Stimulated activated CD8-positive, alpha-beta memory T cell treated with anti-CD3 and anti-CD28 coated beads, Interleukin-4, amount 100 ng/mL, for 1 hour (primary cell): ENCODE measurements at regions not wholly inside any gene's neighbourhood (a gene's known extent, or its start where the extent isn't known, plus 50 kb on each side); places are given as distances from the start of the nearest gene placed in this dataset.

Experiments
- DNase-seq, 2 donors: peaks; one replicate each; pipeline ENCODE4 v3.0.0-alpha.2; 2020; ENCODE audit warnings: low read depth in 2 of 2, low spot score in 1 of 2

DNA sequence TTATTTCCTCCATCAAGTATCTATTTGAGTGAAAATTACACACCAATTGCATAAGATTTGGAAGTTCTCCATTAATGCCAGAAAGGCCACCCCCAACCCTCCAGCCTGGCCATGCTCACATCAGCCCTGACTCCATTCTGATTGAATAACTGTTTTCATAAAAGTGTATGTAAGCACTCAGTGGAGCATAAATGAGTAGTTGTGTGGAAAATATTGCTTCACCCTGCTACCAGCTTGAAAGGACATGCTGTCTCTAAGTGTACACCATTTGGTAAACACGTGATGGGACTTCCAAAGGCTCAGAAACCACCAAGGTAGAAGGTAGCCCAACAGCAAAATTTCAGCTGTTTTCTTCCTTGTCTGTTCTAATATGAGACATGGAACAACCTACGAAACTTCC, 393.8 kb downstream of the ZNF385D start:
- DNase-seq = no peak

- DNase-seq = no peak
Observed at GRCh38 chr3:21356402-21356801, 394.6 kb downstream of the ZNF385D start.

DNA sequence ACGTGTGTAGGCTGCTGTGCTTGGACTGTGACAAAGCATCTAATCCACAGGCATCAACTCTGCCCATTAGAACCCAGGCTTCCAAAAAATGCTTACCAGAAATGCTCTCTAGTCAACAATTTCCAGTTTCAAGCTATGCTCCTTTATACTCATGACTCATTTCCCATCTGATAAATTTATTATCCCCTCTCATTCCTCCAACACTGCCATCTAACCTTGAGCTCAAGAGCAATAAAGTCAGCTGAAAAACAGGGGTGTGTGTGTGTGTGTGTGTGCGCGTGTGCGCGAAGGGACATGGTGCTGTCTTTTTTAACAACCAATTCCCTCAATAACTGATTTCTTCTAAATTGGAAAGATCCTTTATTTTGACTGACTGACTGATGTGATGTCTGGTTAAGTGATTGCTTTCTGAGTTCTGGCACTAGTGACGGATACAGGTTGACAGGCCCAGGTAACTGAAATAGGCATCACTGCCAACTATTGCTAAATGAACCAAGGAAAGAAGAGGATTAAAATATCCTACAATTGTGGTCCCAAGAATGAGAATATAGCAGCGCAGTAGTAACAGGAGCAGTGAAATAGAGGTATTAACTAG, 405.5 kb downstream of the ZNF385D start:
- no peak for DNase-seq

- no peak for DNase-seq
Observed at GRCh38 chr3:21331857-21332256, 419.2 kb downstream of the ZNF385D start.

DNA sequence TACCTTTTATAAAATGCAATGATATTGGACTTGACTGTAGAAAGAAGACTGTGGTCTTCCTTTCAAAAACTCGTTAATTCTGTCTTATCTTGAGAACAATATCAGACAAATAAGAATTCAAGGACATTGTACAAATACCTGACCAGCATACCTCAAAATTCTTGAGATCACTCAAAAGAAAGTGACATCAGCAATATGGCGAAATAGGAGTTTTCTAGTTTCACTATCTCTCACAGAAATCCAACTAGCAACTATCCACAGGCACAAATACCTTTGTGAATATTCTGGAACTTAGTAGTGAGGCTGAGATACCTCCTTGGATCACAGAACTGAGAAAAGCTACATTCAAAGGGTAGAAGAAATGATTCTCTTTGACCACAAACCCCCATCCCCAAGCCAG, 419.7 kb downstream of the ZNF385D start:
- DNase-seq = no peak

- no peak for DNase-seq
Observed at GRCh38 chr3:21330293-21330692, 420.7 kb downstream of the ZNF385D start.

DNA sequence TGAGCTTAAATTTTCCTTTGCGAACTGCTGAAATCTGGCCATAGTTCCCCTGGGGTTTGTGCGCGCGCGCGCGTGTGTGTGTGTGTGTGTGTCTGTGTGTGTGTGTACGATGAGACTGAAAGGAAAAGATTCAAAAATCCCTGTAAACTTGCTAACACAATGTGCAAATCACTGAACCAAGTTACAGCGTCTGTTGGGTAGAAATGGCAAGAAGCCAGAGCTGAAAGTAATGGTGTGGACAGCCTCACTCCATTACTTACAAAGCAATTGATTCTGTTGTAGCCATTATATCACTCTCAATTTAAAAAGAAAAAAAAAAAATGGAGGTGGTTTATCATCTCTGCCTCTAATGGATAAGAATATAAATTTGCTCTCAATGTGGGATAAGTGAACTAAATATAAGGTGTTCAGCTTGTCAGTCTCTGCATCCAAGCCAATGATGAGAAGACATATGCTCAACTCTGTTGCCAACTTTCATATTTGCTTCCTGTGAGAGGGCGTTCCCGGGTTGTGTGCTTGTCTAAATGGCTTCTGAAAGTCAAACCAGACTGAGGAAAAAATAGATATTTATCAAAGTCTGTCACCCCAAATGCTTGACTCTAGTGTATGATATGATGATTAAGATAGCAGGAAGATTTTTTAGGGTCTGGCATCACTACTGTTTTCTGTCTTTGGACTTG, 422.2 kb downstream of the ZNF385D start:
- no peak for DNase-seq

DNA sequence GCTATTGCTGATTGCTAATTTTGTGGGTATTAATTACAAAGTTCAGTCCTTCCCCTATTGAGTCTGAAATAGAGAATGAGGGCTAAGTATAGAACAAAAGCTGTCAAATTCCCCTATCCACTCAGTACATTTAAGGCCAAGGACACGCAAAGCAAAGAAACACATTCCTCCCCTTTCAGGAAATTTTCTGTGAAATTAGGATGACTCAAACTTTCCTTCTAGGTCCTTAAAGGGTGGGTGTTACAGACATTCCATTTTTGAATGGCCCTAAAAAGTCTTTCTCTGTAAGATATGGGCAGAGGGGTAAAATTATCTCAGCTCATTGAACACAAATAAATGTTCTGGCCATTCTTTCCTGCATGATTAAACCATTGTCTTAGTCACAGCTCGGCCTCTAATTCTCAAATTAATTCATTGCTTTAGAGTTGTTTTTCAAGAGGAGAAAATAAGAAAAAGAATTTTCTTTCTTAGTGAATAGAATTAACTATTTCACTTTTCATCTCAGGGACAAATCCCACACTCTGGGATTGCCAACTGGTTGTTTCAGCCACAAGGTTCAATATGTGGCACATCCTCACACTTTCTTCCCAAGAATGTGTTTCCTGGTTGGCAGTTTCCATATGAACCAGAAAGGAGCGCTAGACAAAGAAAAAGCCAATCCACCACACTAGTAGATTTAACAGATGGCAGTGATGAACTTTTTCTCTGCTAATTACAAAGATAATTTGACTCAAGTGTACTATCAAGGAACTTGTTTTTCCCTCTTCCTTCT, 424.1 kb downstream of the ZNF385D start:
- no peak for DNase-seq

GRCh38 chr3:21314688-21315087, 436.3 kb downstream of the ZNF385D start:
- no peak for DNase-seq

DNA sequence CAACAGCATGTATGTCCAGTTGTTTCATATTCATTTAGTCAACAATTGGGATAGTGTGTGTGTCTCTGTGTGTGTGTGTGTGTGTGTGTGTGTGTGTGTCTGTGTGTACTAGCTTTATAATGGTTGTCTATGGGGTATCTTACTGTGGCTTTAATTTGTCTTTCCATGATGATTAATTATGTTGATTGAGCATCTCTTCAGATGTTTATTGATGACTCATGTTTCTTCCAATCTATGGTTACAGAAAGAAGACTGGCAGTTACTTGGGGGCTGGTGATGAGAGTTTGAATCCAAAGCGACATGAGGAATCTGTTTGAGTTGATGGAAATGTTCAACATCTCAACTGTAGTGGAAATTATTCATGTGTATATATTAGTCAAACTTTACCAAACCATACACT, 440.1 kb downstream of the ZNF385D start:
- no peak for DNase-seq

DNA sequence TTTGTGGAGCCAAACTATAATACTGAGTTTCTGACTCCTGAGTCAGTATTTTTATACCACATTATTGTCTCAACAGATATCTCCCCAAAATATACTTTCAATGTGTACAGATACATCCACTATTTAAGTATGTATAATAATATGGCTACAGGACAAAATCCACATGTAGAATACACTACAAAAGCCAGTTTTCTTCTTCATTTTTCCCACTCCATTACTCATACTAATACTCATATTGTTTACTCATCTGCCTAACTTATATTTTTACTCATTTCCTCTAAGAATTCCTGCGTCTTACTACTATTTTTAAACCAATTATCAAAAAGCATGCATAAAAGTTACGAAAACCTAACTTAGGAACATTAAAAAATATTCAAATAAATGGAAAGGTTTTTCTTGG, 440.8 kb downstream of the ZNF385D start:
- DNase-seq = no peak

- no peak for DNase-seq
Observed at GRCh38 chr3:21297304-21297703, 453.7 kb downstream of the ZNF385D start.

DNA sequence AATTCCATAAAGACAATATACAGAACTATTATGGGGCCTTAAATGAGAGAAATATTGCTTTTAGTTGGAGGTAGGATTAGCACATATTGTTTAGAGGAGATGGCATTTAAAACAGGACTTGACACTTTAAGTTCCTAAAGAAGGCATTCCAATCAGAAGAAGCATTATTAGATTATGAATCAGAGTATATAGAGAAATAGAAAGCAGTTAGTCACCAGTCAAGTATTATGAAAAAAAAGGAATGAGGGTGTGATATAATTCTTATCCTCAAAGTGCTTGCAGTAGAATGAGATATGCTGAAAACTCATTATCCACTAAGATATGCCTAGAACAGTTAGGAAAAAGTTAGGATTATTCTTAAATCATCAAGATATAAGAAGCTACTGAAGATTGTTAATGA, 456.2 kb downstream of the ZNF385D start:
- no peak for DNase-seq

- DNase-seq = no peak
Observed at GRCh38 chr3:21292971-21293370, 458.0 kb downstream of the ZNF385D start.

GRCh38 chr3:21290557-21290956, 460.5 kb downstream of the ZNF385D start:
- DNase-seq = no peak

GRCh38 chr3:21274079-21274571, 476.9 kb downstream of the ZNF385D start:
- DNase-seq = no peak

DNA sequence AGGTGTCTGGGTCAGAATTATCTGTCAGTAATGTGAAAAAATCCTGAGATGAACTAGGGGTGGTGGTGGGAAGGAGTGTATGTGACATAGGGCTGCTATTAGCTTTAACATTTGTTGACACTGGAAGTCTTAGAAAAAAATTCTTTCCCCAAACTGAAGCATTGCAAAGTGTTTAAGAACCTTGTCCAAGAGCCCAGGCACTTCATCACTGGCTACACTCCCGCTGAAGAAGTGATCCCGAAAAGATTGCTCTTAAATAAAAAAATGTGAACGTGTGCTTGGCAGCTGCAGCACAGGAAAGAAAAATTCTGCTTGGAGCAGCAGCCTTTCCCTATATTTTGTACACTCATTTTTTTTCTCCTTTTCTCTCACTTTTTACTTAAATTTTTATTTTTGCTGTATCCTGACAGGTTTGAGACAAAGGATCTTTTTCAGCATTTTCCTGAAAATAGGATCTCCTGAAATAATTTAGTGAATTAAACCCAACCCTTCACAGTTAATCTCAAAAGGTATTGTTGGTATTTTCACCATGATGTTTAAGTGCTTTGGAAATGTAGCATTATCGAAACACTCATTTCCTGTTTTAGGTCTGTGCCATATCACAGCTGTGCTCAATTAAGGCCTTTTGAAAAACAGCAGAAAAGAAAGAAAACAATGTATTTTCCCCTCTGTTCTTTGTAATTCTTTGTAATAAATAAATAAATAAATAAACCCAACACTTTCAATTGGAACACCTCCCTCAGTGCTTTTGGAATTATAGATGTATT, 477.6 kb downstream of the ZNF385D start:
- no peak for DNase-seq

- no peak for DNase-seq
Observed at GRCh38 chr3:21271606-21272016, 479.4 kb downstream of the ZNF385D start.

DNA sequence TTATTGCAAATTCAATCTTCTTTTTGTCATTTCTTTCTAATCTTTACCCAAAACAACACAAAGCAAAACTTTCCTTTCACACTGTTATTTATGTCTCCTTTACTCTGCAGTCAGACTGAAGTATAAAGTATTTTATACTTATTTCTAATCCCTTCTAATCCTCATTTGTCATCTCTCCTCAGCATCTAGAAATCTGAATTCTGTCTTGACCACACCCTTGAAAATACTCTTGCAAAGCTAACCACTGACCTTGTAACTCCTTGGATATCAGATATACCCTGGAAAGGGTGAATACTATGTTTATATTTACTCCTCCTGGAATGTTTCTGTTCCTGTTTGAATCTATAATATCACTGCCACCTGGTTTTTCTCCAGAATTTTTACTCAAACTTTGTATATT, 481.1 kb downstream of the ZNF385D start:
- no peak for DNase-seq

GRCh38 chr3:21260507-21260906, 490.5 kb downstream of the ZNF385D start:
- DNase-seq = no peak

DNA sequence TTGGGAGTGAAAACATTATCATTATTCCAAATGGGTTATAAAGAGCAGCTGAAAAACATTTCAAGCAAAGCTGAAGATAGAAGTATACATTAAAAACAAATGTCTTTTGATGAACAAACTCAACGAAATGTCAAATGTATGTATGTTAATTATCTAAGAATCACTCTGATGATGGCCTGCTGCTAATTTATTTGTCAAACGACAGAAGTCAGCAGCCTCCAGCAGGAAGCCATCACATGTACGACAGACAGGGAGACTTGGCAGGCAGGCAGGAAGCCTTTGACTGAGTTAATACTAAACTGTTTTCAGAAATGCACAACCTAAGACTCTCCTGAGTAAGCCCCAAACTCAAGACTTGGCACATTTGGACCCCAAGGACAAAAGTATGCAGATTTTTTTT, 491.1 kb downstream of the ZNF385D start:
- DNase-seq = no peak

DNA sequence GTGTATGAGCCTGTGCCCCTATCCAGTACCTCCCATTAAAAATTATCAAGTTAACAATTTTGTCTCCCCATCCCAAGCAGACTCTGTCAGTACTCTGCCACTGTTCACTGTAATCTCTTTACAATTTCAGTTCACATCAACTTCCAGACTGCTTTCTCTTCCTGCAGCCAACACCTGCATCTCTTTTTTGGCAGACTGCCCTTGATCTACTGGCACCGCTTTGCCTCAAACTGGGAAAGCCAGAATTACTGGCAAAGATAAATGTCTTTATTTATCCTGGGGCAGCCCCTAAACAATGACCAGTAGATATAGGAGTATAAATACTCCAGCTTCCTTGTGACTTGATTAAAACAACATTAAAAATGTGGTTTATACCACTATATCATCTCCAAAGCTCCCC, 494.1 kb downstream of the ZNF385D start:
- no peak for DNase-seq
